ENCODE measurements at regions not wholly inside any gene's neighbourhood (a gene's known extent, or its start where the extent isn't known, plus 50 kb on each side); places are given as distances from the start of the nearest gene placed in this dataset.
"Not testable (repeated sequence)": the region's sequence is repeated elsewhere in the genome, so short reads cannot be mapped to it uniquely, and the experiment has no call there.

DNA sequence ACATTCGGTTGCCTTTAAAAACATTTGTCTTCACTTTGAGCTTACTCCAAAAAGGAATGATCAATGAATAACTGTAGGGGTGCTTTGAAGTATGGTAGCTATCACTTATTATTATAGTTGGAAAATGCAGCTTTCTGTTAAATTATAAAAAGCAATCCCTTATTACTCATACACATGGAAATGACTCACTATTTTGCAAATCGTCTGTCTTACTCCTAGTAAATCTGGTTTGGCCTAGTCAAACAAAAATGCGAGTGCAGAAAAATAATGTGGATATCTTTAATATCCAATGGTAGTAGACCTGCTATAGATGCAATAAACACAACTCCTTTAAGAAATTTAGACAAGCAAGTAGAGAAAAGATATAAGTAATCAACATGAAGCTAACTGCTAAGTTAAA lies 112.5 kb downstream of the ZIC1 start:
- TF ChIP-seq POLR2AphosphoS5 (IDR thresholded peaks at IDR 0.05; ENCODE audit: low read depth, low read length) (no peak), POLR2A (IDR thresholded peaks at IDR 0.05; ENCODE audit: low read depth, low read length) (no peak), TAF1 (IDR thresholded peaks at IDR 0.05; ENCODE audit: borderline replicate concordance, low read depth, low read length) (no peak)
- FAIRE-seq (no peak), DNase-seq (ENCODE audit: insufficient read length) (no peak)

- not testable (repeated sequence) for FAIRE-seq; DNase-seq (ENCODE audit: insufficient read length)
Measured at GRCh38 chr3:147522780-147523179, 113.6 kb downstream of the ZIC1 start.

DNA sequence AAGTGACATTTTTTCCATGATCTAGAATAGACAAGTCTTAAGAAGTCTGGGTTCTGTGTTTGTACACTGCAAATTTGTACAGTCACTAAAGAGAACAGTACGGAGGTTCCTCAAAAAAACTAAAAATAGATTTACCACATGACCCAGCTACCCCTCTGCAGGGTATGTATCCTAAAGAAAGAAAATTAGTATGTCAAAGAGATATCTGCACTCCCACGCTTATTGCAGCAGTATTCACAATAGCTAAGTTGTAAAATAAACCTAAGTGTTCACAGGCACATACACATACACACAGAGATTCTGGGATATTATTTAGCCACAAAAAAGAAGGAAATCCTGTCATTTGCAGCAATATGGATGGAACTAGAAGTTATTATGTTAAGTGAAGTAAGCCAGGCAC lies 120.4 kb downstream of the ZIC1 start:
- no peak for DNase-seq (ENCODE audit: insufficient read length)
- TF ChIP-seq POLR2A (IDR thresholded peaks at IDR 0.05; ENCODE audit: low read depth, low read length) (no peak), TAF1 (IDR thresholded peaks at IDR 0.05; ENCODE audit: borderline replicate concordance, low read depth, low read length) (no peak), POLR2AphosphoS5 (IDR thresholded peaks at IDR 0.05; ENCODE audit: low read depth, low read length) (no peak)
- FAIRE-seq: no peak

GRCh38 chr3:147538034-147538433 lies 128.9 kb downstream of the ZIC1 start:
- no peak for TF ChIP-seq TAF1 (IDR thresholded peaks at IDR 0.05; ENCODE audit: borderline replicate concordance, low read depth, low read length)
- no peak for TF ChIP-seq POLR2AphosphoS5 (IDR thresholded peaks at IDR 0.05; ENCODE audit: low read depth, low read length)
- no peak for TF ChIP-seq POLR2A (IDR thresholded peaks at IDR 0.05; ENCODE audit: low read depth, low read length)
- no peak for DNase-seq (ENCODE audit: insufficient read length)

GRCh38 chr3:147540921-147541320 lies 131.8 kb downstream of the ZIC1 start:
- FAIRE-seq: no peak
- DNase-seq (ENCODE audit: insufficient read length): no peak
- no peak for TF ChIP-seq POLR2A (IDR thresholded peaks at IDR 0.05; ENCODE audit: low read depth, low read length)
- TF ChIP-seq POLR2AphosphoS5 (IDR thresholded peaks at IDR 0.05; ENCODE audit: low read depth, low read length): no peak
- no peak for TF ChIP-seq TAF1 (IDR thresholded peaks at IDR 0.05; ENCODE audit: borderline replicate concordance, low read depth, low read length)

More at GRCh38 chr3:147538034-147538433, 128.9 kb downstream of the ZIC1 start:
- no peak for FAIRE-seq

DNA sequence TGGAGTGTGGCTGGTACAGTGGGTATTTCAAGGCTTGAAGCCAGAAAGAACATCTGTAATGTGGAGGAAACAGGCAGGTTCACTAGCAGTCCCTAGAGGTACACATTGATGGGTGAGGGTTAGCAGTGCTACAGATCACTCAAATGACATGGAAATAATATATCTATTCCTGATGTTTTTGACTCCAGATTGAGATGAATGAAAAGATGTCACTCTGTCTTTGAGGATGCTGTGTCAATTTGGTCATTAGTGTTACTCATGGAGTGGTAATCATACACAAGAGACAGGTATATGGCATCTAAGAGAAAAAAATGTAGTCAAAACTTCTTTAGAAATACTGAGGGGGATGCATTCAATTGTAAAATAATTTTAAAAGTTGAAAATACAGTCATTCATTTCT lies 135.1 kb downstream of the ZIC1 start:
- DNase-seq (ENCODE audit: insufficient read length): no peak
- no peak for FAIRE-seq
- TF ChIP-seq POLR2AphosphoS5 (IDR thresholded peaks at IDR 0.05; ENCODE audit: low read depth, low read length) (no peak), TAF1 (IDR thresholded peaks at IDR 0.05; ENCODE audit: borderline replicate concordance, low read depth, low read length) (no peak), POLR2A (IDR thresholded peaks at IDR 0.05; ENCODE audit: low read depth, low read length) (no peak)

DNA sequence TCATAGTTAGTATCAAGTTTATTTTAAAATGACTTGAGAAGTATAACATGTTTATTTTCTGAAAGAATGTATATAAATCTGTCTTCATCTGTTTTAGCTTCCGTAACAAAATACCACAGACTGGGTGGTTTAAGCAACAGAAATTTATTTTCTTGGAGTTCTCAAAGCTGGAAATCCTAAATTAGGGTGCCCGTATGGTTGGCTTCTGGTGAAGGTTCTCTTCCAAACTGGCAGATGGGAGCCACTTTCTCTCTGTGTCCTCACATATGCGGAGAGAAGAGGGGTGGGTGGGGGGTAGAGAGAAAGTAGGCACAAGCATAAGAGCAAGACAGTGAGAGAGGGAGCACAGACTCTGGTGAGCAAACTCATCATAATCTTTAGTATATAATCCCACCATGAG lies 142.3 kb downstream of the ZIC1 start:
- FAIRE-seq: no peak

GRCh38 chr3:147554332-147554731 lies 145.2 kb downstream of the ZIC1 start:
- DNase-seq (ENCODE audit: insufficient read length) (no peak), FAIRE-seq (no peak)
- TF ChIP-seq TAF1 (IDR thresholded peaks at IDR 0.05; ENCODE audit: borderline replicate concordance, low read depth, low read length) (no peak), POLR2A (IDR thresholded peaks at IDR 0.05; ENCODE audit: low read depth, low read length) (no peak)

More for the DNA sequence above, 142.3 kb downstream of the ZIC1 start:
- no peak for TF ChIP-seq POLR2A (IDR thresholded peaks at IDR 0.05; ENCODE audit: low read depth, low read length)
- TF ChIP-seq POLR2AphosphoS5 (IDR thresholded peaks at IDR 0.05; ENCODE audit: low read depth, low read length): no peak
- no peak for TF ChIP-seq TAF1 (IDR thresholded peaks at IDR 0.05; ENCODE audit: borderline replicate concordance, low read depth, low read length)
- no peak for DNase-seq (ENCODE audit: insufficient read length)

- TF ChIP-seq POLR2AphosphoS5 (IDR thresholded peaks at IDR 0.05; ENCODE audit: low read depth, low read length) (no peak), POLR2A (IDR thresholded peaks at IDR 0.05; ENCODE audit: low read depth, low read length) (no peak), TAF1 (IDR thresholded peaks at IDR 0.05; ENCODE audit: borderline replicate concordance, low read depth, low read length) (no peak)
- DNase-seq (ENCODE audit: insufficient read length) (no peak), FAIRE-seq (no peak)
Measured at GRCh38 chr3:147572970-147573340, 163.8 kb downstream of the ZIC1 start.

GRCh38 chr3:147574621-147575020 lies 165.5 kb downstream of the ZIC1 start:
- no peak for TF ChIP-seq POLR2A (IDR thresholded peaks at IDR 0.05; ENCODE audit: low read depth, low read length)
- no peak for TF ChIP-seq TAF1 (IDR thresholded peaks at IDR 0.05; ENCODE audit: borderline replicate concordance, low read depth, low read length)
- TF ChIP-seq POLR2AphosphoS5 (IDR thresholded peaks at IDR 0.05; ENCODE audit: low read depth, low read length): no peak
- DNase-seq (ENCODE audit: insufficient read length) (no peak), FAIRE-seq (no peak)

GRCh38 chr3:147575391-147575790 lies 166.2 kb downstream of the ZIC1 start:
- FAIRE-seq (no peak), DNase-seq (ENCODE audit: insufficient read length) (no peak)
- no peak for TF ChIP-seq TAF1 (IDR thresholded peaks at IDR 0.05; ENCODE audit: borderline replicate concordance, low read depth, low read length)
- no peak for TF ChIP-seq POLR2A (IDR thresholded peaks at IDR 0.05; ENCODE audit: low read depth, low read length)
- TF ChIP-seq POLR2AphosphoS5 (IDR thresholded peaks at IDR 0.05; ENCODE audit: low read depth, low read length): no peak

- TF ChIP-seq POLR2A (IDR thresholded peaks at IDR 0.05; ENCODE audit: low read depth, low read length) (no peak), TAF1 (IDR thresholded peaks at IDR 0.05; ENCODE audit: borderline replicate concordance, low read depth, low read length) (no peak), POLR2AphosphoS5 (IDR thresholded peaks at IDR 0.05; ENCODE audit: low read depth, low read length) (no peak)
- FAIRE-seq (no peak), DNase-seq (ENCODE audit: insufficient read length) (no peak)
Measured at GRCh38 chr3:147582642-147583041, 173.5 kb downstream of the ZIC1 start.

DNA sequence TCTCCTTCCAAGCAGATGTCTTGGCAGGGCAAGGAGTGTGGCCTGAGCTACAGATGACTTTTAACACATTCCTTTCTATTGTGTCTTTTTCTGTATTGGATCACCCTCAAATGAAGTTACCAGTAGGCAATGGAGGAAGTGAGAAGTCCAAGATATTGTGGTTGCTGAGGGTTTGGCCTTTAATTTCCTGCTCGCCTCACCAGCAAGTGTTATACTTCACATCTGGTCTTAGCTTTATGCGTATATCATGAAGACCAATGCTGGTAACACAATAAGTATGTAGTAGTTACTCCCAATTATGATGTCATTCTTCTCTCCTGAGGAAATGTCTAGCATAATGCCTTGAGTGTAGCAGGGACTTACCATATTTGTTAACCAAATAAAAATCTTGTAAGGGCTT lies 179.9 kb downstream of the ZIC1 start:
- DNase-seq (ENCODE audit: insufficient read length) (no peak), FAIRE-seq (no peak)
- TF ChIP-seq TAF1 (IDR thresholded peaks at IDR 0.05; ENCODE audit: borderline replicate concordance, low read depth, low read length) (no peak), POLR2AphosphoS5 (IDR thresholded peaks at IDR 0.05; ENCODE audit: low read depth, low read length) (no peak), POLR2A (IDR thresholded peaks at IDR 0.05; ENCODE audit: low read depth, low read length) (no peak)
